T-helper 1 cell treated with Interleukin-12 subunit alpha and Interleukin-12 subunit beta and Interleukin-4 antibody, amounts not matched to agents 30 ng/mL and 1 ng/mL, for 36 hours (primary cell): ENCODE measurements at regions not wholly inside any gene's neighbourhood (a gene's known extent, or its start where the extent isn't known, plus 50 kb on each side); places are given as distances from the start of the nearest gene placed in this dataset.

Source experiments
- intact Hi-C: fragments of 100-400 bp; cut with micrococcal nuclease; formaldehyde crosslinking; loops from one replicate; pipeline ENCODE4 v1.15.1; 2024

DNA sequence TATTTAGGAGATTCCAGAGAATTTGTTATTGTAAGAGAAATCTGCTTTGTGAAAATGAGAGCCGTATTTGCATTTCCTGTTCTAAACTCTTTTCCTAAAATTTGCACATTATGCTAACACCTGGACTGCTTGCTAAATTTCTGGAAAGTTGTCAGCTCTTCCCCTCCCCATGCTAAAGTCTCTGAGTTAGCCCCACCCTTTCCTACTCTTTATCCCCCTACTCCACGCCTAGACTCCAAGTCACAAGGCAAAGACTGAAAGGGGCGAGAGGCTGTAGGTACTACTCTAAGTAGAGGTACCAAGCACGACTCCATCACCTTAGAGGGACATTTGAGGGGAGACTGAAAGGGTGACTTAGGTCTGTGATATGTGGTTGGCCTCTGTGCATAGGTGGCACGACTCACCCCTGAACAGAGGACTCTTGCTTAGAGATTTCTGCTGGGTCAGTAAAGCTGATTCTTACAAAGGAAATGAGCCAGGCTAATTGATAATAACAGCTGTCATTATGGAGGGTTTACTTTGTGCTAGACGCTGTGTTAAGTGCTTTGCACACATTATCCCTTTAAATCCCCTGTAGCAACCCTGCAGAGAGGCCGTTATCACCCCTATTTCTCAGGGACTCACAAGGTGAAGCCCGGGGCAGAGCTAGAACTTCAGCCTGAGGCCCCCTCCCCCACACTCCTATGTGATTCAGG lies 373.5 kb downstream of the EN1 start:
- intact Hi-C loops, result no loop called here

DNA sequence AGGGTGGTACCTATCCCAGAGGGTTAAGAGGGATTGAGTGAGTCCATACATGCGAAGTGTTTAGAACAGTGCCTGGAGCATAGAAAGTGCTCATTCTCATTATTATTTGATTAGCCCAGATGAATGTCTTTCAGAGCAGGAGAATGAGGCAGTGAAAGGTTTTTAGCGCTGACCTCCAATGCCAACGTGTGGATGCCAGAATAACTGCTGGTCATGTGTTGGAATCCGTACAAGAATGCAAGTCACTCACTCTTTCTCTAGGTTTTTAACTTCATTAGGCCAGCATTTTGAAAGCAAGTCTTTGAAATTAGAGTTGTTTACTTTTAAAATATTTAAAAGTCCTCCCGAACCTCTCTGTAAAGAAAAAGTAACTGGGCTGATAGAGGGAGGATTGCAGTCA lies 374.2 kb downstream of the EN1 start:
- intact Hi-C loops, result no loop called here

DNA sequence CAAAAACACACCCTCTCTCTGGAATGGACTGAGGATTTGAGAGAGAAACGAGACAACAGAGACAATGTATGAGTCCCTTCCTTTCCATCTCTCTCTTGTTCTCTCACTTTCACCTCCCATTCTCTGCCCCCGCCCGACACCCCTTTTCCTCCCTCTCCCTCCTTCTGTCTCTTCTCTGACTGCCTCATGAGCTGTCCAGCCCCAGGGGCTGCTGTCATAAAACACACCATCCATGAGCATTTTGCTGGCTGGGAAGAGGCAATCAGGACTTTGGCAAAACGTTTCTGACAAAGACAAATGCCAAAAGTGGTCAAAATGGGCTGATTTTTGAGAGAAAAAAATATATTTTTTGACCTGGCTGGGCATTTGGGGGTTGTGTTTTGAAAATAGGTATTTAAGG lies 377.2 kb downstream of the EN1 start:
- intact Hi-C loops, result no loop called here

DNA sequence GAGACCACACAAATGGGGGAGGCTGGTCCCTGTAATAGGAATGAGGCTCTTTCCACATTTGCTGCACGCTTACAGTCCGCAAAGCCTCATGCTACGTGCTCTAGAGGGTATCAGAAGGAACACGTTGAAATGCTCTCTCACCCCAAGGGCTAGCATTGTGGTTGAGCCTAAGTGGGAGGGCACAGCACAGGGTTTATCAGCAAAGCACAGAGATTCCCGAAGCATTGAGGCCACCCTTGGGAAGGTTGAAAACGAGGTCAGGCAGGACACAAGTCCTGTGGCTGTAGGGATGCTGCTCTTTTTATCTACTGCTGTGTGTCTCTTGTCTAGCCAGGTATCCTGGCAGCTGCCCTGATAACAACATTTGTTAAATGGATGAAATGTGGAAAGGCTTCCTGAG lies 378.3 kb downstream of the EN1 start:
- intact Hi-C loops, result no loop called here

DNA sequence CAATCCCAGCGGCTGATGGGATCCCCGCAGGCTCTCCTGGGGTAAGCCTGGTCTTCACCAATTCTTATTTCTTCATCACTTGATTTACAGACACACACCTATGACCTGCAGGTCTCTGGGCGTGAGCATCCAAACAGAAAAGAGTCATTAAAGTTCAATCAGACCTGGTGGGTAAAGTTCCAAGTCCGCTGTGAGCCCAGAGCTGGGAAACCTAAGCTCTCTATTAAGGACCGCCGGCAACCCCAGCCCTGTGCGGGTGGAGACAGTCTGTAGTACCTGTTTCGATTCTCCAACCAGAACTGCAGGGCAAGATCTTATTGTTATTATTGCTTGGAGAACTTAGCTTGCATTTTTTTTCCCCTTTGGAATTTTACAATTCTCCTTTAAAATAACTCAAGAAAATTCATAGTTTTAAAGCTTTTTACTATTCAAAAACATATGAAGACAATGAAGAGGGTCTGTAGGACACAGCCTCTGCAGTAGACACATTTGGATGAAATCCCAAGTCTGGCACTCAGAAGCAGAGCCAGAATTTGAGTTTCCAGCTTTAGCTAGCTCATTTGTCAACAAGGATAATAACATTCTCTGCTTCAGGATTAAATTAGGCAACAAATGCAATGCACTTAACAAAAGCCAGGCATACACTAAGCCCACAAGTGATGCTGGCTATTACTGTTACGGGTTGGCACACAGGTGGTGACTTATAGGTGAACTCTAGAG lies 376.4 kb downstream of the INSIG2 start:
- intact Hi-C loops, result no loop called here

DNA sequence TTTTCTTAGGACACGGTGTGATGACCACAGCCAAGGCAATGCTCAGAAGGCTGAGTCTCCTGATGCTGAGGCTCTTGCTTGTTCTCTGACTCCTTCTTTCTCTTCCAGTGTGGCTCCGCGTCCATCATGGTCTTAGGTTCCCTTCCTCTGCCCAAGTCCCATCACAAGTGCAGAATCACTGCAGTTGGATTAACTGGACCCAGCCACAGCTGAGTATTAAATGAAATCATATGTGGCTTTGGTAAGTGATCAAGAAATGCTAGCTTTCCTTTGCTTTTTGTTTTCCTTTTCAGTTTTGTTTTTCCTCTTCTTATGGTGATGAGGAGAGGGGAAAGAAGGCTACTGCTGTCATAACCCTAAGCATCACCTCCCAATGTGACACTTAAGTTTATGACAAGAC lies 375.8 kb downstream of the INSIG2 start:
- intact Hi-C loops, result no loop called here

DNA sequence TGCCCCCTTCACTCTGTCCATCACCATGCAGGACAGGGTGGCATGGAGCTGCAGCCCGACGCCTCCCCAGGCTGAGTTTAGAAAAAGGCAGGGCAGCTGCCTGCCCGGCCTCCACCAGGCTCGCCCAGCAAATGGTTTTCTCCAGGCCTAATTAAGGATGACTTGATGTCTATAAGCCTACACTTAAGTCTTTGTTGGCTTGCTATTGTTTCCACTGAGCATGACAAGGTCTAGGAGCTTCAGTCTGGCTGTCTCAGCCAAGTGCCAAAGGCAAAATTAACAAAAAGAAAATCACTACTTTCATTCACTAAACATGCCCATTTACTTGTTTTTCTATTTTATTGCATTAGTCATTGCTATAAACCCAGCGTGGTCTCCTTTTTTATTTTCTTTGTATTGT lies 372.2 kb downstream of the INSIG2 start:
- intact Hi-C loops, result no loop called here

DNA sequence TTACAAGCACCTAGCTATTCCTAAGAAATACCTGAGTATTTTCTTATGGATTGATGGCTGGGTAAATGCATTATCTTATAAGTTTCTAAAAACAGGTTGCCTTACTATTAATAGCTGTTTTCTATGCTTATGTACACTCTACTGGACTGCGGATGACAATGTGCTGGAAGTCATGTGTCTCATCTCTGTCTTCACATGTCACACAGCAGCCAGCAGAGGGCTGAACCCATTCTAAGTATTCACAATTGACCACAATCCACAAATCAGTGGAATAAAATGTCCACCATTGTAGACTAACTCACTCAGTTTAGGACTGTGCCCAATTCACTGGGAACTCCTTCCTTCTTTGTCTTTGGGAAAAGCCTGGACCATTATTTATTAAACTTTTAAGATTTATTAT lies 371.2 kb downstream of the INSIG2 start:
- intact Hi-C loops, result no loop called here

DNA sequence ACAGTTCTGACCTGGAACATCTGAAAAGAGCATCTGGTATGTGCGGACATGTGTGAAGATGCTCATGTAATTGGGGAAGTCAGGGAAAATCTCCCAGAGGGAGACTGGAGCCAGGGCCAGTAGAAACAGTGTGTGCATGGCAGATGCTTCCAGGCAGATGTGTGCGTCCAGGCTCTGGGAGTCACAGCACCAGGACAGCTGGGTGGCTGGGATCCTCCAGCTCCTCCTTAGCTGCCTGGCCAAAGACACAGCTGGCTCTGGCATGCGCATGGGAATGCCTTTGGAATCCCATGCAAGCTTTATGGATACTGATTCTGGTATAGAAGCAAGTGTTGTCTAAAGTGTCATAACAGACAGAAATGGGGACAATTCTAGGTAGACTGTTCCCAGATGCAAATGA lies 369.7 kb downstream of the INSIG2 start:
- intact Hi-C loops, result no loop called here

DNA sequence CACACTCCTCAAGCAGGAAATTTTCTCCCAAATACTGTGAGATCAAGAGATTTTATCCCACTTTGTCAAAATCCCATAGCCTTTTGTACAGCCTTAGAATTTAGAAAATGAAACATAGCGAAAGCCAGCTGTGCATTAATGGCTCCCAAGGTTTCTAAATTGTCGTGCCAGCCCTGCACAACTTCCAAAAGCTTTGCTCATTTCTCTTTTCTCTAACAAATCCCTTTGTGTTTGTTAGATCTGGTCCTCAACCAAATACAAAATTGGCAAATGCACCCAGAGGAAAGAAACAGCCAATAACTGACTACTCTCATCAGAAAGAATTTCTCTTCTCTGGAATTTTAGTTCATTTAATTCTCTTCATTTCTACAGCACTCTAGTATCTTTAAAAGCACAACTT lies 361.1 kb downstream of the INSIG2 start:
- intact Hi-C loops, result no loop called here

DNA sequence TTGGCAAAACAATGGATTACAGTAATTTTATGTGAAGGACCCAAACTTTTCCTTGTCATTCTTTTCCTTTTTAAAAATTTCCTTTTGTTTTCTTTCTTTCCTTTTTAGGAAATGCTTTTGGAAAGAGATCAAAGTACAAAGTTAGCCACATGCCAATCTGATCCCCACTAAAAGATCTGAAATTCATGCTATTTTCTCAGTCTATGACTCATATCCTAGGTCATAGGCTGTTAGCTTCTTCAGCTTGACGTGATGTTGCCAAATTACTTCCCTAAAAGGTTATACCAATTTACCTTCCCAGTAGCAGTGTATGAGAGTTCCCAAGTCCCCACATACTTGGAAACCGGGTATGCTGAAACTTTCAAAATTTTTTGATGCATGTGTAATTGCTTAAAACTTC lies 355.3 kb downstream of the INSIG2 start:
- intact Hi-C loops, result no loop called here

DNA sequence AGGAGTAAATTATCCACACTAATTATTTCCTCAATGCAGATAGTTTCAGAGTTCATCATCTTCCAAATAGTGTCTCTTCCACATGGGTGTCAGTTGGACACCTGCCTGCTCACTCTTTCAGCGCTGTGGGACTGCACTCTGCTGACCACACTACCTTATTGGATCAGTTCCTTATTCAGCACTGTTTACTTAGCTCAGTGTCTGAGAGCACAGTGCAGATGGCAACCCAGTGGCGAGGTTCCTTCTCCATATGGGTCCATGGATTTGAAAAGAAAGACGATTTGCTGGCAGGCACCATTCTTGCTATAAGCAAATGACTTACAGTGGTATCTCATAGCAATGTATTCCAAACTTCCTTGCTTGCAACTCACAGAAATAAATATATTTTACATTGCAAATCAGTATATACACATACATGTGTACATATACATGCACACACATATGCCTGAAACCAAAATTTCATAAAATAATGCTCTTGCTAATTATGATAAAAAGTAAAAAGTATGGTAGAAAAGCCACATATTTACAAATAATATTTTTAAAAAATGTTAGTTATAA lies 354.8 kb downstream of the INSIG2 start:
- intact Hi-C loops, result no loop called here

DNA sequence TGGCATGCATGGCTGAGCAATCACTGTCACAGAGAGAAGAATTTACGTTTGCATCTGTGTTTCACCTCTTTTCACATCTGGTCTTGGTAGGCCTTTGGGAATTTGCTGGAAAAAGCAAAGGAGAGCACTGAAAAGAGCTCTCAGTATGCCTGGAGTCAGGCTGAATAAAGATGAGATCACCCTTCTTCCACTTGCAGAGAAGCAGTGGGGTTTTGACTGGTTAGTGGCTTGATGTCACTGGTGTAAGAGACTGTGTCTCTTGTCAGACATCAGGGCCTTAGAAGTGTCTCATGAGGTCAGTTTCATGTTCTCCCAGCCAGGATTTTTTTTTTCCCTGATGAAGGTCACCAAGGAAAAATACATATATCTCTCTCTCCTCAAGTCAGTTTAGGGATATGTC lies 353.8 kb downstream of the INSIG2 start:
- intact Hi-C loops, result no loop called here

DNA sequence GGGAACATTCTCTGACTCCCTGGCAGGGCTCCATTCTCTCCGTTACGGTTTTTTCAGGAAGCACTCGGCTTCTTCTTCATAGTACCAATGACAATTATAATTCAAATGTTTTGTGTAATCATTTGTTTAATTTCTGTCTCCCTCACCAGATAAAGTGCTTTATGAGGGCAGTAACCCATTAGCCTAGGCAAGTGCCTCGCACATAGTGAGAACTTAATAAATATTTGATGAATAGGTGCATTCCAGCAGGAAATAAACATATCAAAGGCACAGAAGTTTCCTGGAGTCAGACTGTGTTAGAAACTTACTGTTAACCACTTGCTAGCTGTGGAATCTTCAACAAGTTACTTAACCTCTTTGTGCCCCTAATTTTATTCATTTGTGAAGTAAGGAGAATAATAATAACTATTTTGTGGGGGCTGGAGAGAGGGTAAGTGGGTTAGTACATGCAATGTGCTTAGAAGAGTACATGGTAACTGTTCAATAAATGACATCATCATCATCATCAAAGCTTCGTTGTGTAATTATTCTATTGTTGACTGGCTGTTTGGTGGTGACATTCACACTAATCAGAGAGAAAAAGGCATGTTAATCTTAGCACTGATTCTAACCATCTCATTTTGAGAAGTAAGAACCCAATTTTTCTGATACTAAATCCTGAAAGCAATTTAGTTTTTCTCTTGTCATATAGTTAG lies 352.3 kb downstream of the INSIG2 start:
- intact Hi-C loops, result no loop called here

DNA sequence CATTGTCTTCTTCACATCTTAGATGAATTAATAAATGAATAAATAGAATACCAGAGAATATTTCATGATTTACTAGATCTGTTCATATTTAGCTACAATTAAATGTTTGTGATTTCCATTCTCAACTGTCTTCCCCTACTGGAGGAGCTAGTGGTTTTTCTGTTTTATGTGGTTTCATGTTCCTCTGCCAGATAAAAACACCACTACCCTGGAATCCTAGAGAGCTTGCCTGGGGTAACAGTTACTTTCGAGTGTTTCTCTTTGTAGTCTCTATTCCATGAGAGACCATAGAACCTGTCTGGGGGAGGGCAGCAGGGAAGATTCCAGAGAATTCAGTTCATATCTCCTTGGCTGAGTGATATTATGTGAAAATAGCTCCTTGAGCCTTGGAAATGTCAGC lies 349.2 kb downstream of the INSIG2 start:
- intact Hi-C loops, result no loop called here

DNA sequence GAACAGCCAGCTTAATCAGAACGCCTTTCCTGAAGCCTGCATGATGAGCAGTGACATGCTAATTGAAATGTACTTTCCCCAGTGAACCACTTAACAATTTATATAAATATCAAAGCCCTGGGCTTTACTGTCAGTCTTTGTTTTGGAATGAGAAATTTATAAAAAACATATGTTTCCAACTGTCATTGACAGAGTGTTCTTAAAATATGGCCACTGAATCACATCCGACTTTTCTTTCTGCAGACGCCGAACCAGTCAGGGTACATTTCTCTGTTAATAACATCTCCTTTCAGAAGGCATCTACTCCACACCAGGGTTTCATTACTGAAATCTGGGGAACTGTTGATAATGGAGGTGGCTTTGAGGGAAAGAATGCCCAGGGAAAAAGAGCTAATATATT lies 343.7 kb downstream of the INSIG2 start:
- intact Hi-C loops, result no loop called here

DNA sequence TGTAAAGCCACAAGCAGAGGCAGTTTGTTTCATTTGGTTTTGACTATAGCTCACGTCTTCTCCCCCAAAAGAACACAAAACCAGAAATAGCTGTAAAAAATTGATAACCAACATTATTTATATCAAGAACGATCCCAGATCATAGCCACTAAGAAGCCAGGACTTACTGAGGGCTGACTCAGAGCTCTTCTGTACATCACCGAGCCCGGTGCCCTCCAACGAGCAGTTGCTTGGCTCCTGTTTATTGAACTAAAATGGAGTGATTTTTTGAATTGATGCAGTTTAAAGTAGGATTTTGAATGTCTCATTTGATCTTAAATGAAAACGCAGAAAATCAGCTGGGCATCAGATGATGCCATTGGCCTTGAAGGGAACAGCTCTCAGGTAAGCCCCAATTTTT lies 343.3 kb downstream of the INSIG2 start:
- intact Hi-C loops, result no loop called here

DNA sequence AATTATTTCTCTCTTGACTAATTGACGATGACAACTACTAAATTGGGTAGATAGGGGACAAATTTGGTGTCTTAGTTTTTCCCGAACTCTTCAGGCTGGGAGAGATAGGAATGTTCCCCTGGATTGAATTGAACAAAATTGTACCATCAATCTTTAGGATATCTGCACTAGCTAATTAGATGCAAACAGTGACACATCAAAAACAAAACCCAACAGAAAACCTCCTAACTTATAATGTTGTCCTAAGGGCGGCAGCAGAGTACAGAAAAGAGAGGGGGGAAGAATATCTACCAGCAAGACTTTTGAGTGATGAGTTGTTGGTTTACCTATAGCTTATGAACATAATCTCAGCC lies 342.9 kb downstream of the INSIG2 start:
- intact Hi-C loops, result no loop called here

DNA sequence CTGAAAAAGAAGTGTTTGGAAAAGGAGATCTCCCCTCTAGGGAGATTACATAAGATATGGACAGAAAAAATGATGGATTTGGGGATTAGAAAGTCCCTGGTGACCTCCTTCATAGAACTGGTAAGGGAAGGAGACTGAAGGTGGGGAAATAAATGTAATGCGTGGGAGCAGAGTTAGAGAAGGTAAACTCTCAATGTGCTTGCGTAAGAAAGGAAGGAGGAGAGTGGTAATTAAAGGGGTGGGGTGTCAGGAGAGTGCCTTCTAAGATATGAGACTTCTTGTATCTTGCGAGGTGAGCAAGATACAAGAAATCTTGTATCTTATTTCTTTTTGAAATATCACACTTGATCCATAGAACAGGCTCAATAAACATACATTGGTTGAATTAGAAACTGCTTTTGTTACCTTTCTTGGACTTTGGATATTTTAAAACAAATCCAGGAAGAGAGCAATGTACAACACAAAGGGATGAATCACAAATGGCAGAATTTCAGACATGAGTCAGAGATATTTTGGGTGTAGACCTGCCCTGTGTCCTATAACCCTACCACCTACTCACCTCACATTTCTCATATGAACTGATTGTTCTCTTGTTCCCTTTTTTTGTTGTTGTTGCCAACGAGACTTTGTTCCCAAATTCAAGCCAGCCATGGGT lies 342.4 kb downstream of the INSIG2 start:
- intact Hi-C loops, result no loop called here

DNA sequence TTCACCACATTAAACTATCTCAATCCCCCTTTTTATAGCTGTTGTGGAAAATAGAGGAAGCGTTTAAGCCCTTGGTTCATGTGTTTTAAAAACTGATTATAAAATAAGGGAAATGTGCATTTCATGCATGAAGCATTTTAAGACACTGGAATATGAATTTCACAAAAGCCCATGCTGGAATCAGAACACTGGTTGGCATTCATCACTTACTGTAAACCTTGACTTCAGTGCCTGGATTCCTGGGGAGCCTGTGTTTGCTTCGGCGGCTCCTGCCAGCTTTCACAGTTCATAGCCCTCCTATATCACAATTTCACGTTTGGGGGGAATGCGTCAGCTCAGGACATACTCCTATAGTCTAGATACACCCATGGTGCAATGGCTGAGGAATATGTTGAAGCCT lies 336.9 kb downstream of the INSIG2 start:
- intact Hi-C loops, result no loop called here

DNA sequence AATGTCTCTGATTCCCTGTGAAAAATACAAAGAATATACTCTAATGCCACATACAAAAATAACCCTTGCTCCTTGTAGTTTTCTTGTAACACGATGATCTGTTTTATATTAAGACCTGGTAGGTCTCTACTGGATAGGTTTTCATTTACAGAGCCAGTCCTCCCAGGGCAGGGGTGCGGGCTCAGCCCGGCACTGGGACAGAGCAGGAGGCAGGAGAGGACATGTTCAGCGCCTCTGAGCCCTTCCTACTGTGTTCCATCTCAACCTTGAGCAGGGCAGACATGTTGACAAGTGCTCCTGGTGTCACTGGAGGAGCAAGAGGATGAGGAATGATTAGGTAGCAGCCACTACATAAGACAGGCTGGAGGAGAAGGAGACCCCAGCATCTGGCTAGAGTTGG lies 335.5 kb downstream of the INSIG2 start:
- intact Hi-C loops, result no loop called here

DNA sequence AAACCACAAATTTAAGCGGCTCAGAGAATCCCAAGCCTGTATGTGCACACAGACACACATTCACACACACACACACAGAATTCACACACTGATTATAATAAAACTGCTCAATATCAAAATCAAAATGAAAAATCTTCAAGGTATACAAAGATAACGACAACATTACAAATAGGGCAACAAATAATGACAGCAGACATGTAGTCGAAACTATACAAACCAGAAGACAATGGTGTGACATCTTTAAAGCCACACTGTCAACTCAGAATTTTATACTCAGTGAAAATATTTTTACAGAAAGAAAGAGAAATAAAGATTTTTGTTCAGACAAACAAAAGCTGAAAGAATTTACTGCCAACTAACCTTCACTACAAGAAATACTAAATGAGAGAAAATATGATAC lies 333.4 kb downstream of the INSIG2 start:
- intact Hi-C loops, result no loop called here
